ENCODE measurements at regions not wholly inside any gene's neighbourhood (a gene's known extent, or its start where the extent isn't known, plus 50 kb on each side); places are given as distances from the start of the nearest gene placed in this dataset.

GRCh38 chr3:106946866-106947265, 430.4 kb upstream of the CCDC54 start:
- no peak for TF ChIP-seq CTCF (conservative IDR thresholded peaks at IDR 0.05 in 1 of 2, IDR thresholded peaks at IDR 0.05 in 1 of 2; ENCODE audit: extremely low read depth in 1 of 2, insufficient read depth in 1 of 2, low read depth in 1 of 2, low read length in 2 of 2)
- no peak for TF ChIP-seq EZH2 (IDR thresholded peaks at IDR 0.05; ENCODE audit: borderline replicate concordance, low read length)

Measured in mammary epithelial cell (primary cell).